HepG2 (cell line): ENCODE measurements at regions not wholly inside any gene's neighbourhood (a gene's known extent, or its start where the extent isn't known, plus 50 kb on each side); places are given as distances from the start of the nearest gene placed in this dataset.

Experiments
- BRD4 ChIP-seq: sonication (generic); formaldehyde crosslinking; IDR thresholded peaks from 2 replicates; pipeline ENCODE4 v1.4.0; 2020; ENCODE audit warnings: missing genetic modification reagents
- CHD4 ChIP-seq: fragments of 200-600 bp; sonication (generic); IDR thresholded peaks from 2 replicates; pipeline ENCODE4 v1.7.0; 2017; ENCODE audit warnings: mild to moderate bottlenecking, low read length, borderline replicate concordance
- MEIS2 ChIP-seq: sonication (generic); formaldehyde crosslinking; IDR thresholded peaks from 2 replicates; pipeline ENCODE4 v1.9.0; 2021; ENCODE audit warnings: mild to moderate bottlenecking, missing genetic modification reagents
- POLR2AphosphoS5 ChIP-seq: IDR thresholded peaks from 2 replicates; pipeline ENCODE4 v1.6.1; 2012; ENCODE audit warnings: low read depth, low read length
- ZBTB20 ChIP-seq: sonication (generic); formaldehyde crosslinking; IDR thresholded peaks from 2 replicates; pipeline ENCODE4 v1.8.1; 2023; ENCODE audit warnings: missing genetic modification reagents, low read depth, mild to moderate bottlenecking, borderline replicate concordance
- TF ChIP-seq, protein P1 (sequence below): sonication (generic); formaldehyde crosslinking; IDR thresholded peaks from 2 replicates; pipeline ENCODE4 v1.5.1; 2020; ENCODE audit warnings: mild to moderate bottlenecking, missing genetic modification reagents, moderate library complexity
- TF ChIP-seq, protein P2 (sequence below): sonication (generic); formaldehyde crosslinking; IDR thresholded peaks from 2 replicates; pipeline ENCODE4 v1.4.0; 2020; ENCODE audit warnings: missing genetic modification reagents, borderline replicate concordance
- TF ChIP-seq, protein P3 (sequence below): sonication (generic); formaldehyde crosslinking; IDR thresholded peaks from 2 replicates; pipeline ENCODE4; 2020; ENCODE audit warnings: missing genetic modification reagents, mild to moderate bottlenecking, borderline replicate concordance

DNA sequence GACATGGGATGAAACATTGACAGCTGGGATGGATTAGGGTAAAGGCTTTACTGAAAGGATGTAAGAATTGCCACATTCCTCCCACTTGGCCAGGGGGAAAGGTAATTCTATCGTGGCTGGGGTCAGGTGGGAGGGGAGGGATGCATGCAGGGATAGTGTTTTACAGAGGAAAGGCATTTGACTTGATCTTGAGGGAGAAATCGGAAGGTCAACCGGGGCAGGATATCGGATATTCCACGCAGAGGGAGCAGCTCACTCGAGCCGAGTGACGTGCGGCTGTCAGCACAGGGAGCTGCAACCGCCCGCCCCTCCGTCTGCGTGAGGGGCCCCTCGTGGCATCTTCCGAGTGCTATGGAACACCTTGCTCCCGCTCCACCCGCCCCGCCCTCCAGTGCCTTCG lies 63.4 kb upstream of the ADAMTS2 start (continued):
- TF ChIP-seq CHD4 (no peak), ZBTB20 (CRISPR knock-in tag) (no peak), POLR2AphosphoS5 (no peak), BRD4 (CRISPR knock-in tag) (no peak), MEIS2 (CRISPR knock-in tag) (no peak)
- TF ChIP-seq, protein P1, sequence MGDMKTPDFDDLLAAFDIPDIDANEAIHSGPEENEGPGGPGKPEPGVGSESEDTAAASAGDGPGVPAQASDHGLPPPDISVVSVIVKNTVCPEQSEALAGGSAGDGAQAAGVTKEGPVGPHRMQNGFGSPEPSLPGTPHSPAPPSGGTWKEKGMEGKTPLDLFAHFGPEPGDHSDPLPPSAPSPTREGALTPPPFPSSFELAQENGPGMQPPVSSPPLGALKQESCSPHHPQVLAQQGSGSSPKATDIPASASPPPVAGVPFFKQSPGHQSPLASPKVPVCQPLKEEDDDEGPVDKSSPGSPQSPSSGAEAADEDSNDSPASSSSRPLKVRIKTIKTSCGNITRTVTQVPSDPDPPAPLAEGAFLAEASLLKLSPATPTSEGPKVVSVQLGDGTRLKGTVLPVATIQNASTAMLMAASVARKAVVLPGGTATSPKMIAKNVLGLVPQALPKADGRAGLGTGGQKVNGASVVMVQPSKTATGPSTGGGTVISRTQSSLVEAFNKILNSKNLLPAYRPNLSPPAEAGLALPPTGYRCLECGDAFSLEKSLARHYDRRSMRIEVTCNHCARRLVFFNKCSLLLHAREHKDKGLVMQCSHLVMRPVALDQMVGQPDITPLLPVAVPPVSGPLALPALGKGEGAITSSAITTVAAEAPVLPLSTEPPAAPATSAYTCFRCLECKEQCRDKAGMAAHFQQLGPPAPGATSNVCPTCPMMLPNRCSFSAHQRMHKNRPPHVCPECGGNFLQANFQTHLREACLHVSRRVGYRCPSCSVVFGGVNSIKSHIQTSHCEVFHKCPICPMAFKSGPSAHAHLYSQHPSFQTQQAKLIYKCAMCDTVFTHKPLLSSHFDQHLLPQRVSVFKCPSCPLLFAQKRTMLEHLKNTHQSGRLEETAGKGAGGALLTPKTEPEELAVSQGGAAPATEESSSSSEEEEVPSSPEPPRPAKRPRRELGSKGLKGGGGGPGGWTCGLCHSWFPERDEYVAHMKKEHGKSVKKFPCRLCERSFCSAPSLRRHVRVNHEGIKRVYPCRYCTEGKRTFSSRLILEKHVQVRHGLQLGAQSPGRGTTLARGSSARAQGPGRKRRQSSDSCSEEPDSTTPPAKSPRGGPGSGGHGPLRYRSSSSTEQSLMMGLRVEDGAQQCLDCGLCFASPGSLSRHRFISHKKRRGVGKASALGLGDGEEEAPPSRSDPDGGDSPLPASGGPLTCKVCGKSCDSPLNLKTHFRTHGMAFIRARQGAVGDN (CRISPR knock-in tag) = no peak
- TF ChIP-seq, protein P2, sequence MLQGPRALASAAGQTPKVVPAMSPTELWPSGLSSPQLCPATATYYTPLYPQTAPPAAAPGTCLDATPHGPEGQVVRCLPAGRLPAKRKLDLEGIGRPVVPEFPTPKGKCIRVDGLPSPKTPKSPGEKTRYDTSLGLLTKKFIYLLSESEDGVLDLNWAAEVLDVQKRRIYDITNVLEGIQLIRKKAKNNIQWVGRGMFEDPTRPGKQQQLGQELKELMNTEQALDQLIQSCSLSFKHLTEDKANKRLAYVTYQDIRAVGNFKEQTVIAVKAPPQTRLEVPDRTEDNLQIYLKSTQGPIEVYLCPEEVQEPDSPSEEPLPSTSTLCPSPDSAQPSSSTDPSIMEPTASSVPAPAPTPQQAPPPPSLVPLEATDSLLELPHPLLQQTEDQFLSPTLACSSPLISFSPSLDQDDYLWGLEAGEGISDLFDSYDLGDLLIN (CRISPR knock-in tag) = no peak
- TF ChIP-seq, protein P3, sequence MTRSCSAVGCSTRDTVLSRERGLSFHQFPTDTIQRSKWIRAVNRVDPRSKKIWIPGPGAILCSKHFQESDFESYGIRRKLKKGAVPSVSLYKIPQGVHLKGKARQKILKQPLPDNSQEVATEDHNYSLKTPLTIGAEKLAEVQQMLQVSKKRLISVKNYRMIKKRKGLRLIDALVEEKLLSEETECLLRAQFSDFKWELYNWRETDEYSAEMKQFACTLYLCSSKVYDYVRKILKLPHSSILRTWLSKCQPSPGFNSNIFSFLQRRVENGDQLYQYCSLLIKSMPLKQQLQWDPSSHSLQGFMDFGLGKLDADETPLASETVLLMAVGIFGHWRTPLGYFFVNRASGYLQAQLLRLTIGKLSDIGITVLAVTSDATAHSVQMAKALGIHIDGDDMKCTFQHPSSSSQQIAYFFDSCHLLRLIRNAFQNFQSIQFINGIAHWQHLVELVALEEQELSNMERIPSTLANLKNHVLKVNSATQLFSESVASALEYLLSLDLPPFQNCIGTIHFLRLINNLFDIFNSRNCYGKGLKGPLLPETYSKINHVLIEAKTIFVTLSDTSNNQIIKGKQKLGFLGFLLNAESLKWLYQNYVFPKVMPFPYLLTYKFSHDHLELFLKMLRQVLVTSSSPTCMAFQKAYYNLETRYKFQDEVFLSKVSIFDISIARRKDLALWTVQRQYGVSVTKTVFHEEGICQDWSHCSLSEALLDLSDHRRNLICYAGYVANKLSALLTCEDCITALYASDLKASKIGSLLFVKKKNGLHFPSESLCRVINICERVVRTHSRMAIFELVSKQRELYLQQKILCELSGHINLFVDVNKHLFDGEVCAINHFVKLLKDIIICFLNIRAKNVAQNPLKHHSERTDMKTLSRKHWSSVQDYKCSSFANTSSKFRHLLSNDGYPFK (CRISPR knock-in tag) = no peak
- TF ChIP-seq, all 625 proteins: peak for 0
